B cell (primary cell): ENCODE measurements at regions not wholly inside any gene's neighbourhood (a gene's known extent, or its start where the extent isn't known, plus 50 kb on each side); places are given as distances from the start of the nearest gene placed in this dataset.

Experiments
- ATAC-seq: fragments of 200-7000 bp; cut with Tn5 transposase; one replicate; pipeline ENCODE4 v1.10.0; 2021; ENCODE audit warnings: low read depth, mild to moderate bottlenecking, moderate number of reproducible peaks, moderate library complexity
- CTCF ChIA-PET: fragments of 350-600 bp; sonication (Branson Sonifier 250); formaldehyde crosslinking; loops from one replicate; lab custom pipeline; 2021; ENCODE audit warnings: antibody characterized with exemption, inconsistent platforms; lab: Charles Lee
- POLR2A ChIA-PET: fragments of 350-600 bp; sonication (Branson Sonifier 250); formaldehyde crosslinking; loops from one replicate; lab custom pipeline; 2021; ENCODE audit warnings: antibody characterized with exemption; lab: Charles Lee
- DNase-seq: peaks from one replicate; pipeline ENCODE4 v3.0.0; 2013
- H2AFZ ChIP-seq: 2 replicates; pipeline ENCODE4 v1.6.1; 2012; ENCODE audit warnings: mild to moderate bottlenecking, low read depth, low read length; ENCODE audit not compliant: insufficient read depth, poor library complexity, severe bottlenecking
- H3K27ac ChIP-seq, 2 donors: 1 replicate in 1 of 2; 2 replicates in 1 of 2; pipeline ENCODE4 v1.5.1; 2012 to 2013; ENCODE audit warnings: low read length in 2 of 2, mild to moderate bottlenecking in 2 of 2, moderate library complexity in 1 of 2
- H3K27me3 ChIP-seq, 4 experiments: fragments of 200-600 bp in 1 of 4; sonication (generic) in 1 of 4; replicated peaks in 1 of 4; 1 replicate in 2 of 4; 2 replicates in 2 of 4; pipeline versions ENCODE4 v1.6.1 to v1.7.0; 2013 to 2016; ENCODE audit warnings: low read length in 3 of 4, mild to moderate bottlenecking in 2 of 4, mixed read lengths in 1 of 4, moderate library complexity in 1 of 4; ENCODE audit not compliant: insufficient read depth in 4 of 4, control insufficient read depth in 3 of 4; ENCODE audit errors: control extremely low read depth in 1 of 4
- H3K36me3 ChIP-seq, 2 experiments: replicated peaks in 1 of 2; 1 replicate in 1 of 2; 2 replicates in 1 of 2; pipeline versions ENCODE4 v1.6.1 to v1.7.1; 2013; ENCODE audit warnings: low read length in 1 of 2; ENCODE audit not compliant: insufficient read depth in 2 of 2, control insufficient read depth in 1 of 2; ENCODE audit errors: control extremely low read depth in 1 of 2, extremely low read depth in 1 of 2
- H3K4me1 ChIP-seq, 2 donors: fragments of 200-600 bp in 1 of 2; sonication (generic) in 1 of 2; 1 replicate in 1 of 2; 2 replicates in 1 of 2; pipeline versions ENCODE4 v1.5.1 to v1.6.1; 2013 to 2017; ENCODE audit warnings: low read length in 2 of 2; ENCODE audit not compliant: control insufficient read depth in 2 of 2, insufficient read depth in 2 of 2
- H3K4me2 ChIP-seq: replicated peaks from 2 replicates; pipeline ENCODE3; 2012; ENCODE audit warnings: mild to moderate bottlenecking, low read depth, low read length; ENCODE audit not compliant: poor library complexity, severe bottlenecking
- H3K4me3 ChIP-seq, 5 experiments: fragments of 200-600 bp in 1 of 5; sonication (generic) in 1 of 5; 1 replicate in 3 of 5; 2 replicates in 2 of 5; pipeline versions ENCODE4 v1.5.1 to v1.7.0; 2011 to 2016; ENCODE audit warnings: low read length in 4 of 5, mild to moderate bottlenecking in 4 of 5, low read depth in 2 of 5, control low read depth in 1 of 5, moderate library complexity in 1 of 5; ENCODE audit not compliant: insufficient read depth in 1 of 5; ENCODE audit errors: control extremely low read depth in 1 of 5, extremely low read depth in 1 of 5
- H3K79me2 ChIP-seq: fragments of 200-600 bp; sonication (generic); one replicate; pipeline ENCODE4 v1.6.0; 2016; ENCODE audit warnings: low read length; ENCODE audit not compliant: control insufficient read depth, insufficient read depth
- H3K9ac ChIP-seq: fragments of 200-600 bp; sonication (generic); 2 replicates; pipeline ENCODE4 v1.6.1; 2017; ENCODE audit warnings: mild to moderate bottlenecking, low read length, moderate library complexity
- H3K9me3 ChIP-seq, 3 donors: one replicate each; pipeline versions ENCODE4 v1.6.1 to v1.7.1; 2013; ENCODE audit warnings: low read length in 2 of 3; ENCODE audit not compliant: control insufficient read depth in 2 of 3, insufficient read depth in 1 of 3; ENCODE audit errors: control extremely low read depth in 1 of 3
- H4K20me1 ChIP-seq: 2 replicates; pipeline ENCODE4 v1.6.0; 2012; ENCODE audit warnings: mild to moderate bottlenecking, low read length; ENCODE audit not compliant: insufficient read depth, control insufficient read depth, poor library complexity, severe bottlenecking
- H3K27ac Mint-ChIP-seq: one replicate; pipeline ENCODE4 v1.8.0; 2021; ENCODE audit warnings: mixed read lengths
- H3K27me3 Mint-ChIP-seq: one replicate; pipeline ENCODE4 v1.8.0; 2021; ENCODE audit warnings: mixed read lengths
- H3K4me1 Mint-ChIP-seq: one replicate; pipeline ENCODE4 v1.8.0; 2021; ENCODE audit warnings: mixed read lengths
- H3K4me3 Mint-ChIP-seq: one replicate; pipeline ENCODE4 v1.8.0; 2021; ENCODE audit warnings: mixed read lengths
- H3K9me3 Mint-ChIP-seq: one replicate; pipeline ENCODE4 v1.8.0; 2022; ENCODE audit warnings: mixed read lengths; ENCODE audit not compliant: insufficient read depth
- CTCF ChIP-seq: fragments of 200-600 bp; IDR thresholded peaks from one replicate; pipeline ENCODE4 v1.8.0; 2022; ENCODE audit warnings: antibody characterized with exemption, mild to moderate bottlenecking
- EZH2 ChIP-seq: IDR thresholded peaks from 2 replicates; pipeline ENCODE4 v1.6.1; 2012; ENCODE audit warnings: borderline replicate concordance, low read depth, mild to moderate bottlenecking, moderate library complexity, low read length; ENCODE audit not compliant: insufficient read depth, poor library complexity, severe bottlenecking
- WGBS: methylation state at CpG from one replicate; pipeline ENCODE4 v1.1.5; 2013; ENCODE audit warnings: missing lambda C conversion rate; ENCODE audit not compliant: insufficient coverage; 5-methylcytosine and 5-hydroxymethylcytosine counted together
- intact Hi-C: fragments of 100-400 bp; cut with micrococcal nuclease; formaldehyde crosslinking; loops from one replicate; pipeline ENCODE4 v1.10.0; 2022

- Histone ChIP-seq H3K9ac (no peak overlapping the region), H3K36me3 (no peaks in the 10 kb centered on the region), H3K9me3 (no peaks in the 10 kb centered on the region), H3K79me2 (no peaks in the 10 kb centered on the region), H3K4me3 (no peak overlapping the region), H2AFZ (no peak overlapping the region), H3K4me1 (no peaks in the 10 kb centered on the region), H3K4me2 (no peak overlapping the region), H4K20me1 (no peaks in the 10 kb centered on the region), H3K27ac (no peak overlapping the region), H3K27me3 (no peaks in the 10 kb centered on the region)
- no peak overlapping the region for H3K27ac Mint-ChIP-seq
- CTCF ChIA-PET, result interaction anchor here (0.6 kb wide), 1 partner anchor 49 kb away, joined by 4 read pairs; no protein-coding TSS in a partner anchor
- intact Hi-C loops, result no loop called here
- no peaks in the 10 kb centered on the region for H3K4me1 Mint-ChIP-seq
- no peaks in the 10 kb centered on the region for H3K27me3 Mint-ChIP-seq
- POLR2A ChIA-PET, result no interaction called here
- H3K4me3 Mint-ChIP-seq, result no peak overlapping the region
- no peak for TF ChIP-seq CTCF
- no peak for TF ChIP-seq EZH2
- H3K9me3 Mint-ChIP-seq, result peaks cover 2% of the 10 kb centered on the region
- ATAC-seq (no peak), DNase-seq (no peak)
- no CpG with 5 or more reads among the region's 2 CpGs for WGBS
Measured at GRCh38 chr11:23425381-23425780, 565.1 kb upstream of the CCDC179 start.

GRCh38 chr11:23429569-23429968 lies 569.3 kb upstream of the CCDC179 start:
- intact Hi-C loops, result no loop called here
- Mint-ChIP-seq H3K4me3 (no peak overlapping the region), H3K4me1 (no peaks in the 10 kb centered on the region), H3K9me3 (no peaks in the 10 kb centered on the region), H3K27me3 (no peaks in the 10 kb centered on the region), H3K27ac (no peak overlapping the region)
- Histone ChIP-seq H3K79me2 (no peaks in the 10 kb centered on the region), H3K9me3 (no peaks in the 10 kb centered on the region), H3K36me3 (no peaks in the 10 kb centered on the region), H2AFZ (no peak overlapping the region), H3K4me1 (no peaks in the 10 kb centered on the region), H3K27me3 (no peaks in the 10 kb centered on the region), H3K9ac (no peak overlapping the region), H4K20me1 (no peaks in the 10 kb centered on the region), H3K4me2 (no peak overlapping the region), H3K27ac (no peak overlapping the region), H3K4me3 (no peak overlapping the region)
- DNase-seq (no peak), ATAC-seq (no peak)
- WGBS, result no CpG with 5 or more reads among the region's 3 CpGs
- CTCF ChIA-PET, result no interaction called here
- POLR2A ChIA-PET, result no interaction called here
- TF ChIP-seq CTCF (no peak), EZH2 (no peak)
